Esophagus squamous epithelium (tissue), 5 donors: ENCODE measurements at regions not wholly inside any gene's neighbourhood (a gene's known extent, or its start where the extent isn't known, plus 50 kb on each side); places are given as distances from the start of the nearest gene placed in this dataset.

Experiments used
- DNase-seq: peaks from one replicate; lab custom pipeline; 2025; lab: John Stamatoyannopoulos, UW
- H3K27ac ChIP-seq, 4 donors: fragments of 200-600 bp; sonication (generic); one replicate each; pipeline ENCODE4 v1.5.1; 2016 to 2019; ENCODE audit warnings: mild to moderate bottlenecking in 1 of 4
- H3K27me3 ChIP-seq, 4 donors: fragments of 200-600 bp; sonication (generic); 1 replicate in 3 of 4; 2 replicates in 1 of 4; pipeline versions ENCODE4 v1.5.1 to v1.6.0; 2017 to 2021; ENCODE audit warnings: antibody characterized with exemption in 1 of 4
- H3K36me3 ChIP-seq, 3 donors: fragments of 200-600 bp; sonication (generic); one replicate each; pipeline ENCODE4 v1.5.1; 2016 to 2019
- H3K4me1 ChIP-seq, 3 donors: fragments of 200-600 bp; sonication (generic); one replicate each; pipeline ENCODE4 v1.5.1; 2017 to 2019
- H3K4me3 ChIP-seq, 4 donors: fragments of 200-600 bp; sonication (generic); 1 replicate in 3 of 4; 2 replicates in 1 of 4; pipeline ENCODE4 v1.5.1; 2016 to 2019; ENCODE audit warnings: mild to moderate bottlenecking in 2 of 4, moderate library complexity in 1 of 4
- H3K9me3 ChIP-seq, 3 donors: fragments of 200-600 bp; sonication (generic); one replicate each; pipeline ENCODE4 v1.5.1; 2016 to 2019
- CTCF ChIP-seq, 6 experiments: fragments of 450-650 bp in 4 of 6; fragments of 200-600 bp in 2 of 6; sonication (generic) in 2 of 6; IDR thresholded peaks; one replicate each; pipeline ENCODE4 v1.5.1; 2016 to 2019; ENCODE audit warnings: antibody characterized with exemption in 6 of 6, mild to moderate bottlenecking in 4 of 6, moderate library complexity in 4 of 6
- POLR2A ChIP-seq, 4 donors: fragments of 450-650 bp; IDR thresholded peaks; one replicate each; pipeline ENCODE4 v1.6.1; 2017; ENCODE audit warnings: antibody characterized with exemption in 4 of 4, mild to moderate bottlenecking in 4 of 4, moderate library complexity in 3 of 4
- WGBS, 2 donors: methylation state at CpG; one replicate each; pipeline ENCODE4 v1.1.5; 2018; 5-methylcytosine and 5-hydroxymethylcytosine counted together
- intact Hi-C: fragments of 100-400 bp; cut with DNase I; formaldehyde crosslinking; loops from one replicate; pipeline ENCODE4 v1.15.0; 2022
- donor health status: DM: yes; HTN: yes; CAD: no.

GRCh38 chr3:70530626-70531025, 218.2 kb upstream of the MDFIC2 start:
- no peak for DNase-seq
- 40 to 44% methylated on average over 4 of the region's 4 CpGs for WGBS, 2 donors

GRCh38 chr3:70527026-70527425, 214.6 kb upstream of the MDFIC2 start:
- 43 to 65% methylated on average over 8 of the region's 8 CpGs for WGBS, 2 donors
- no peak overlapping the region for H3K4me3 ChIP-seq
- H3K27ac ChIP-seq: no peak overlapping the region
- no peaks in the 10 kb centered on the region for H3K27me3 ChIP-seq
- peaks cover 0 to 8% (median 0%) of the 10 kb centered on the region in 3 donors for H3K4me1 ChIP-seq
- no peak for DNase-seq
- no peaks in the 10 kb centered on the region for H3K9me3 ChIP-seq
- intact Hi-C loops: no loop called here
- TF ChIP-seq CTCF (IDR thresholded peaks at IDR 0.05): no peak
- no peak for TF ChIP-seq POLR2A (IDR thresholded peaks at IDR 0.05)
- no peaks in the 10 kb centered on the region for H3K36me3 ChIP-seq

More at GRCh38 chr3:70530626-70531025, 218.2 kb upstream of the MDFIC2 start:
- peaks cover 0 to 8% (median 0%) of the 10 kb centered on the region in 3 donors for H3K4me1 ChIP-seq
- H3K27me3 ChIP-seq: no peaks in the 10 kb centered on the region
- H3K9me3 ChIP-seq: no peaks in the 10 kb centered on the region
- H3K27ac ChIP-seq: peak overlapping the region in 1 of 4 donors; percentile 7
- no peak for TF ChIP-seq CTCF (IDR thresholded peaks at IDR 0.05)
- TF ChIP-seq POLR2A (IDR thresholded peaks at IDR 0.05): no peak
- intact Hi-C loops: no loop called here
- no peaks in the 10 kb centered on the region for H3K36me3 ChIP-seq
- no peak overlapping the region for H3K4me3 ChIP-seq

DNA sequence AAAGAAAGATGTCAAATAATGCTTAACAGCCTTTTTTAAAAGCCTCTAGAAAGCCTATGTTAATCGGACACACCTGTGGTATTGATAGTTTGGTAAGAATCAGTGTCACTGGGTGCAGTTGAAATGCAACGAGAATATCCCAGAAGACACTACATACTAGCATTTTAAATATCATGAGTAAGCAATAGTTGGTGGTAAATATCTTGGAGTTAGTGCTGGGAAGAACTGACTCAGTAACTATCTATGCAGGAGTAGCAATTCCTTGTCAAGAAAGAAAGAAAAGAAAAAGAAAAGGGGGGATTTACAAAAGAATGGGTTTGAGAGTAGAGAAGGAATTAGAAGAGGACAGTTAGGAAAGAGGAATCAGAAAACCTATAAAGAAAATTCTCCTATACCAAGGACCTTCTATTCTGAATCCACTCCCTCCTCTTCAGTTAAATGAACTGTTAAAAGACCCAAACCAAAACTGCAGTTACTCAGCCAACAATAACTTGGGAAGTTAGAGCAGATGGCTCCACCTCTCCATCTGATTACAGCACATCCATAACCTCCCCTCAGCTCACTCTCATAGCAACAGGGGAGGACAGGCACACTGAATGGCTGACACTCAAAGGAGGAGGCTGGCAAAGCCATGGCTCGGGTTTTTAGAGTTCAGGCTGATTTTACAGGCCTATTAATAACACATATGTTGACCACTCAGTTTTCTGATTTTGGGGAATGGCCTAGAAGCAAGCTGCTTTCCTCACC, 207.6 kb upstream of the MDFIC2 start:
- DNase-seq: no peak
- H3K4me1 ChIP-seq: no peaks in the 10 kb centered on the region
- 63 to 76% methylated on average over 3 of the region's 3 CpGs for WGBS, 2 donors
- H3K27ac ChIP-seq: no peak overlapping the region
- intact Hi-C loops: no loop called here
- no peak overlapping the region for H3K4me3 ChIP-seq
- TF ChIP-seq CTCF (IDR thresholded peaks at IDR 0.05) (no peak), POLR2A (IDR thresholded peaks at IDR 0.05) (no peak)
- peaks cover 0 to 5% (median 0%) of the 10 kb centered on the region in 4 donors for H3K27me3 ChIP-seq
- H3K9me3 ChIP-seq: no peaks in the 10 kb centered on the region
- no peaks in the 10 kb centered on the region for H3K36me3 ChIP-seq

GRCh38 chr3:70519026-70519425, 206.6 kb upstream of the MDFIC2 start:
- 76 to 89% methylated on average over 4 of the region's 4 CpGs for WGBS, 2 donors
- no peak for TF ChIP-seq POLR2A (IDR thresholded peaks at IDR 0.05)
- no peak for TF ChIP-seq CTCF (IDR thresholded peaks at IDR 0.05)

DNA sequence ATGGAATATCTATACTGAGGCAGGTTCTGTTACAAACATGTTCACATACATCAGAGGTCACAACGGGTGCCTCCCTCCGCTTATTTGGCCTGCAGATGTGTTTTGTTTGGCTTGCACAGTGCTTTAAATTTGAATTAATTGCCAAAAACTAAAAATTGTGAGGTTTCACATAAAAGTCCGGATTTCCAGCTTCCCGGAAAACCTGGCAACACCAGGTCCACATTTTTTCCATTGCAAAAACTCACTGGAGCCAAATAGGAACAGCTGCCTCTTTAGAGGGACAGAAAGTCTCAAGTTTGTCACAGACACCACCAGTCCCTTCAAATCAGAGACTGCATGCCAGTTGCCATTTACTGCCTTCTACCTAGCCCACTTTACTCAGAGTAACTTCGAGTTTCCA, 205.9 kb upstream of the MDFIC2 start:
- WGBS, 2 donors: 54 to 67% methylated on average over 5 of the region's 5 CpGs

More at GRCh38 chr3:70519026-70519425, 206.6 kb upstream of the MDFIC2 start:
- no peak overlapping the region for H3K27ac ChIP-seq
- H3K27me3 ChIP-seq: peaks cover 0 to 5% (median 0%) of the 10 kb centered on the region in 4 donors
- no peaks in the 10 kb centered on the region for H3K36me3 ChIP-seq
- H3K4me3 ChIP-seq: no peak overlapping the region
- no peak for DNase-seq
- intact Hi-C loops: no loop called here
- H3K4me1 ChIP-seq: no peaks in the 10 kb centered on the region
- H3K9me3 ChIP-seq: no peaks in the 10 kb centered on the region

More for the DNA sequence above, 205.9 kb upstream of the MDFIC2 start:
- intact Hi-C loops: no loop called here
- H3K9me3 ChIP-seq: no peaks in the 10 kb centered on the region
- H3K4me3 ChIP-seq: no peak overlapping the region
- H3K4me1 ChIP-seq: no peaks in the 10 kb centered on the region
- DNase-seq: no peak
- no peaks in the 10 kb centered on the region for H3K36me3 ChIP-seq
- H3K27me3 ChIP-seq: peaks cover 0 to 5% (median 0%) of the 10 kb centered on the region in 4 donors
- TF ChIP-seq CTCF (IDR thresholded peaks at IDR 0.05) (no peak), POLR2A (IDR thresholded peaks at IDR 0.05) (no peak)
- H3K27ac ChIP-seq: no peak overlapping the region
